T47D (cell line): ENCODE measurements at regions not wholly inside any gene's neighbourhood (a gene's known extent, or its start where the extent isn't known, plus 50 kb on each side); places are given as distances from the start of the nearest gene placed in this dataset.
A peak's percentile ranks its signal among the peaks of the same experiment; 100 is the strongest.

Experiments
- DNase-seq, 2 experiments: peaks; one replicate each; pipeline versions ENCODE4 v3.0.0 to v3.0.0-alpha.2; 2011 to 2012; ENCODE audit warnings: low read depth in 1 of 2, low spot score in 1 of 2
- JUND ChIP-seq: IDR thresholded peaks from 2 replicates; pipeline ENCODE4 v1.6.1; 2012; ENCODE audit warnings: low read depth
- in situ Hi-C: cut with HindIII; loops from 2 replicates; pipeline ENCODE4 v1.10.0; 2016; ENCODE audit warnings: low sequenced_read_pairs, low pct_unique_long_range_greater_than_20kb

GRCh38 chr3:147654827-147655226 is 245.7 kb downstream of the ZIC1 start:
- DNase-seq: peak in 1 of 2 experiments; percentile 45
- TF ChIP-seq JUND: no peak

GRCh38 chr3:147655236-147655635 is 246.1 kb downstream of the ZIC1 start:
- DNase-seq: no peak
- in situ Hi-C loops: no loop called here
- TF ChIP-seq JUND: no peak

More at GRCh38 chr3:147654827-147655226, 245.7 kb downstream of the ZIC1 start:
- in situ Hi-C loops: no loop called here

GRCh38 chr3:147656023-147656422 is 246.9 kb downstream of the ZIC1 start:
- peak; percentile 27 to 82 for DNase-seq
- in situ Hi-C loops: no loop called here
- peak; percentile 41; the same call in 1 of the 2 replicates for TF ChIP-seq JUND

- DNase-seq: no peak
- in situ Hi-C loops: no loop called here
- TF ChIP-seq JUND: no peak
These were observed 252.8 kb downstream of the ZIC1 start for GRCh38 chr3:147661916-147662315.

- no peak for DNase-seq
- TF ChIP-seq JUND: no peak
- in situ Hi-C loops: no loop called here
These were observed 253.5 kb downstream of the ZIC1 start for GRCh38 chr3:147662705-147663104.

- no peak for DNase-seq
- TF ChIP-seq JUND: no peak
- in situ Hi-C loops: no loop called here
These were observed 259.9 kb downstream of the ZIC1 start for GRCh38 chr3:147669077-147669476.

- no peak for DNase-seq
- in situ Hi-C loops: no loop called here
- TF ChIP-seq JUND: no peak
These were observed 262.9 kb downstream of the ZIC1 start for GRCh38 chr3:147672035-147672434.

GRCh38 chr3:147672436-147672835 is 263.3 kb downstream of the ZIC1 start:
- in situ Hi-C loops: no loop called here
- no peak for TF ChIP-seq JUND
- DNase-seq: no peak

GRCh38 chr3:147675761-147676160 is 266.6 kb downstream of the ZIC1 start:
- DNase-seq: no peak
- in situ Hi-C loops: no loop called here
- no peak for TF ChIP-seq JUND

GRCh38 chr3:147680837-147681483 is 271.8 kb downstream of the ZIC1 start:
- DNase-seq: no peak
- TF ChIP-seq JUND: no peak
- in situ Hi-C loops: no loop called here

GRCh38 chr3:147688868-147689267 is 279.7 kb downstream of the ZIC1 start:
- peak in 1 of 2 experiments; percentile 19 for DNase-seq
- TF ChIP-seq JUND: no peak
- in situ Hi-C loops: no loop called here

- TF ChIP-seq JUND: no peak
- in situ Hi-C loops: no loop called here
- DNase-seq: no peak
These were observed 290.1 kb downstream of the ZIC1 start for GRCh38 chr3:147699175-147699838.

- no peak for TF ChIP-seq JUND
- in situ Hi-C loops: no loop called here
- no peak for DNase-seq
These were observed 292.0 kb downstream of the ZIC1 start for GRCh38 chr3:147701195-147701594.
